Stimulated activated CD8-positive, alpha-beta memory T cell treated with anti-CD3 and anti-CD28 coated beads, Interleukin-7, amount 100 ng/mL, for 24 hours (primary cell): ENCODE measurements at regions not wholly inside any gene's neighbourhood (a gene's known extent, or its start where the extent isn't known, plus 50 kb on each side); places are given as distances from the start of the nearest gene placed in this dataset.

Experiments used
- DNase-seq: peaks from one replicate; pipeline ENCODE4 v3.0.0-alpha.2; 2020; ENCODE audit warnings: low read depth

GRCh38 chrX:107502316-107502715 is 52.9 kb downstream of the FRMPD3 start:
- no peak for DNase-seq

DNA sequence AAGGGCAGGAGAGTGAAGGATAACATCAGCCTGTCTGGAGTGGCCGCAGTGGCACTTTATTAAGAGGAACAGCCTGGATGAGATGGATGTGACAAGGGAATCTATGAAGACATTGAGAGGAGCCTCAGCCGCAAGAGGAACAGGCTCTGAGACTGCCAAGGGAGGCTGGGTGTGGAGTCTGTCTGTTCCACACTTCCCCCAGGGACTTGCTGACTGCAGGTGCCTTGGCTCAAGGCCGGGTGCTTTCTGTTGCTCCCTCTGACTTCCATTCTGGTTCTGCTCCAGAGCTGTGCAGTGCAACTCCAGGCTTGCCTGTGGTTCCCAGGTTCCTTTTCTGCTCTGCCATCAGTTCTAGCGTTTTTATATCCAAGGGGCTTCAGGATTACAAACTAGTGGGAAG is 54.6 kb downstream of the FRMPD3 start:
- DNase-seq: no peak

- no peak for DNase-seq
Observed at GRCh38 chrX:107505223-107505622, 55.8 kb downstream of the FRMPD3 start.

DNA sequence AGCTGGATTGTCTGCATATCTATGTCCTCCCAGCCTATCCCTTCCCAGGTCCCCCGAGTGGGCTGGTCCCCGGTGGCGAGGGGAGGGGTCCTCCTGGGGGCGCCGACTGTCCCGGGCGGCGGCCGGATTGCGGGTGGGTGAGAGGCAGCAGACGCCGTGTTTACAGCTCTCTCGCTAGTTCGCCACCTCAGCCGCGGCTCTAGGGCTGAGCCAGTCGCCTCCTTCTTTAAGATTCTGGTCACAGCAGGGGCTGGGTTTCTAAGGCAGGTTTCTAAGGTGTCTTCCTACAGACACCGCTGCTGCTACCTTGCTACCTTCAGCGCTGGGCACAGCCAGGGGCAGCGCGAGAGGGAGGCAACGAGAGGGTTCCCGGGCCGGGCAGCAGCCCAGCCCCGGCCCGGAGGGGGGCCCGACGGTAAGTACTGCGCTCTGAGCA is 57.2 kb downstream of the FRMPD3 start:
- no peak for DNase-seq

DNA sequence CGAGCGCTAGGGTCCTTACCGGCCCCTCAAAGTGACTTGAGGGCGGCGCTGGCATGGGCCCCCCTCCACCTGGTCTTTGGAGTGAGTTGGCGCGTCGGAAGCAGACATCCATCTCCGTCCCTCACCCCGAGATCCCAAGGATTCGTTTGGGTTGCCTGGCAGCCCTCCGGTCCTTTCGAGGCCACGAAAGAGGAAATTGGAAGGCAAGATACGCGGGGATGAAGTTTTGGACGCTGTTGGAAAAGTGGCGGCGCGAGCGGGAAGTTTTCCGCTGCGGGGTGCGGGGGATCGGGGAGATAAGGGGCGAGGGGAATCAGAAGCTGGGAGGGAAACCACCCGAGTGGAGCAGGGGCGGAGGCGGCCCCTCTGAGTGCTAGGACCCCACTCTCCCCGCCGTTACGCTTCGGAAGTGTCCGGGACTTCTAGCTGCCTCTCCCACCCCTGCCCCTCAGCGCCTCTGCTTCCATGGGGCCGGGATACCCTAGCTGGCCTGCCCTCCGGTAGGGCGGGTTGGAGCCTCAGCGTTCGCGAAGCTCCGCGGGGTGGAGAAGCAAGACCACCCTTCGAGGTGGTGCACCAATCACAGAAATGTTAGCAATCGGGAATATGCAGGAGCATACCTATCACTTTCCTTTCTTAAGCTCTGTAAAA is 57.8 kb downstream of the FRMPD3 start:
- no peak for DNase-seq

DNA sequence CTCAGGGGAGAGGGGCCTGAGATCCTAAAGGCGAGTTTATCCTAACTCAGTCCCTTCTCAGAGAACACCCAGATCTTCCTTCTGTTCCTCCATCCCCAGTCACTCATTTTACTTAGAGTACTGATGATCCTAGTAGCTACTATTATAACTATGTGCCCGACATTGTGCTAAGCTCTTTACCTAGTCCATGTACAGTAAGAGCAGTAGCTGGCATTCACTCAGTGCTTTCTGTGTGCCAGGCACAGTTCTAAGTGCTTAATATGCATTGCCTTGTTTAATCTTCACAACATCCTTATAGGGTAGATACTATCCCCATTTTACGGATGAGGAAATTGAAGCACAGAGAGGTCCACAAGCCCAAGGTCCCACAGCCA is 58.3 kb downstream of the FRMPD3 start:
- no peak for DNase-seq

- DNase-seq: no peak
Observed at GRCh38 chrX:107508925-107509324, 59.5 kb downstream of the FRMPD3 start.

GRCh38 chrX:107514944-107515343 is 65.5 kb downstream of the FRMPD3 start:
- DNase-seq: no peak

DNA sequence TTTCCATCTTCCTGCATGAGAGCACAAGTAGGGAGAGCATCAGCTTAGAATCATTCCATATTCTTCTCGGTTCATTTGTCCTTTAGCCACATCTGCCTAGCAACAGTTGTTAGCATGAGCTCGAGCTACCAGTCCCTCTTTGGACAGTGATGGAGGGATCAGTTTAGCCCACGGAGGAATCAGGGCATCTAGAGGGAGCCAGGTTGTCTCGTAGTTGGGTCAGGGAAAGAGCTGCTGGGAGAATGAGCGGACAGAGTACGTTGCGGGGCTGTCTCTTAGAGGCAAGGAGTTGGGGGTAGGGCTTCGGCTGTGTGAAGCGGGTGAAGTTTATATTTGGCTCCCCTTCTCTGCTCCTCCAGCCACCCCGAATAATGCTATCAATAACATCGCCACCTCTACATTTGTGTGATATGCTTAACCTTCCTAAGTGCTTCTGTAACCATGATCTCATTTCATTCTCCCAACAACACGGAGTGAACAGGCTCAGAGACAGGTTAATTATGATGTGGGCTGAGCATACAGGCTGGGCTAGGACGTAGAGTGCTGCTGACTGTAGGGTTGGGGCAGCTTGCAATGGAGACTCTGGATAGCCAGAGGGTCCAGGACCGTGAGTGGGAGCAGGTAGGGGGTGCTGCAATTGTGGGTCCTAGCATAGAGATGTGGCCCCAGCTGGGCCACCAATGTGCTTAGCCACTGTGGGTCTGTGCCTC is 72.6 kb downstream of the FRMPD3 start:
- no peak for DNase-seq

DNA sequence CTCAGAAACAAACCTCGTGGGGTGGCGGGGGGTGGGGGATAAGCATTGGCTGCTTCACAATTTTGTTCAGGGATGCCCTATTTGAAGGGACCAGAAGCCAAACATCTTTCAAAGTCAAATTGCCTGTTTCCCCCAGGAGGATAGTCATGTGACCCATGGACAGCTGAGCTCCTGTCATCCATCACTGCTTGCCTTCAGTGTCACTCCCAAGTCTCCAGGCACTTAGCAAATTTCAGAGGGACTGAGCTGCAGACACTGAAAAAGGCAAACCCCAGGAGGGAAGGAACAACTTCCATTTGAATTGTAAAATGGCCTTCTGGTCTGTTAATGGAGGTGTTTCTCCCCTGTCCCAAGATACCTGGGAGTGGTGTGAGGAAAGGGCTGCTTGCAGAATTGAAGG is 73.4 kb downstream of the FRMPD3 start:
- DNase-seq: no peak

DNA sequence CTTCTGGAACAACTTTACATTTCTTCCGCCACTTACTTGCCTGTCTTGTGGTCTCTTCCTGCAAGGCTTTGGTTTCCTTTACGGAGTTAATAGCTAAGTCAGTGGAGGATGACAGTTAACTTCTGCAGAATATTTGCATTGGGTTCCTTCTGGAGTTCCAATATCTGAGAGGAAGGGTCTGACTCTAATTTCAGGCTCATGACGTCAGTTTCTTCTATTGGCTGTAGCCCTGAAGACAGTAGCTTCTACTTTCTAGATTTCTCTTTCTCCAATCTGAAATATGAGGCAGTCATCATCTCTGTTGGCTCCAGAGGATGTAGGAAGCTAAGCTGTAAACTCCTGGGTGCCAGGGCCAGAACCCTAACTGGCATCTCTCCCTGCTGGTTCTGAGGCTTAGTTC is 76.7 kb downstream of the FRMPD3 start:
- no peak for DNase-seq

GRCh38 chrX:107530141-107530540 is 80.7 kb downstream of the FRMPD3 start:
- DNase-seq: no peak

DNA sequence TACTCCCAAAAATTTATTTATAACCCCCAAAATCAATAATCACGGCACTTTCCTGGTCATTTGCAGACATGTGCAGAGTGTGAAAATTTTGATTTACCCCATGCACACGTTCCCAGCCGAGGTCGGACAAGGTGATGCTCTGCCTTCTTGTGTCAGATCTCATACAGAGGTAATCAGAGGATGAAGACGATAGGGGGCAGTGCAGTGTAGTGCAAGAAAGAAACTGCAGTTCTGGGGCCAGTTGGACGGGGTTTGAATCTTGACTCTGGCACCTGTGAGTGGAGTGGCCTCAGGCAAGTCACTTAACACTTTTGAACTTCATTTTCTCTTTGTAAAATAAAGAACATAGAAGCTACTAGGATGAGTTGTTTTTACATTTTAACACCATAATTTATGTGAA is 88.4 kb downstream of the FRMPD3 start:
- peak; percentile 1 for DNase-seq

DNA sequence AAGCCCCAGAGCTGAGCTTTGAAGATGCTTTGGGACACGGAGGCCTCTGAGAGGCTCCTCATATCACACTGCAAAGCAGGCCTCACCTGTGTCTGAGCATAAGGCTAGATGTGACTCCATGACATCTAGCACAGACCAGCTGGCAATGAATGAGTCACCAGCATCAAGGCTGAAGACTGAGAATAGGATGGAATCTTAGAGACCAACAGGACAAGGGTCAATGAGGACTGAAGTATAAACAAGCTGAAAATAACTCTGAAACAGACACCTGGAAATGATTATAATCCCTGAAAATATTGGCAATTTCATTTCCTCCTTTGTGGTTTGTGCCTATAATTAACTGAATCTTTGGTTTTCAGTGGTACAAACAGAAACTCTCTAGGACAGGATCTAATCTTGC is 87.1 kb upstream of the PRPS1 start:
- DNase-seq: no peak

DNA sequence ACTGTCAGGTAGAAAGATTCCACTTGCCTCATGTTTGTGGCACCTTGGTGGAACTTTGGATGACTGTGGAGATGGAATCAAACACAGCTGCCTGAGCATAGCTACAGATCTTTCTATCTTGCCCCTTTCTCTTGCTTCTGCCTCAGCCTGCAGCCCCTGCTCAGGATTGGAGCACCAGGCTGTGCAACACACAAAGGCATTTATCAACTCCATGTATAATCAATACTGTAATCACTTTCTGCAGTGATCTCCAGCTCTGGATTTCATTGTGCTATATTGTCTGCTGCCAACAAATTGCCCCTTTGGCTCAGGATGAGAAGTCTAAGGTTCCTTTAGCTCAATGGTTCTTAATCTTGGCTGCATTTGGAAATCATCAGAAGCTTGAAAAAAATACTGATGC is 86.3 kb upstream of the PRPS1 start:
- DNase-seq: no peak

DNA sequence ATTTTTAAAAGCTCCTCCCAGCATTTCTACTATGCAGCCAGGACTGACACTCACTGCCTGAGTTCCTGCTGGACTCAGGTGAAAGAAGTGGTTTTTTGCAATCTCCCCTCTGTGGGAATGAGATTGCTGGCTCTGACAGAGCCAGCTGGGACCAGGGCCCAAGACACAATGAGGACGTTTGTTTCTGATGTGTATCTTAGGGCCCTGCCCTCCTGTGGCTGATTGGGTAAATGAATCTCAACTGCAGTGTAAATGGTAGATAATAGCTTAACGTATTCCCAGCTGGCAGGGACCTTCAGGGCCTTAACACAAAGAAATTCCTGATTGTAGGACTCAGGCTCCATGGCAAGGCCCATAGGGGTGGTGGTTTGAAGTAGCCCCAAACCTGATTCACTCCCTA is 85.8 kb upstream of the PRPS1 start:
- no peak for DNase-seq

GRCh38 chrX:107547621-107548020 is 80.7 kb upstream of the PRPS1 start:
- DNase-seq: no peak

DNA sequence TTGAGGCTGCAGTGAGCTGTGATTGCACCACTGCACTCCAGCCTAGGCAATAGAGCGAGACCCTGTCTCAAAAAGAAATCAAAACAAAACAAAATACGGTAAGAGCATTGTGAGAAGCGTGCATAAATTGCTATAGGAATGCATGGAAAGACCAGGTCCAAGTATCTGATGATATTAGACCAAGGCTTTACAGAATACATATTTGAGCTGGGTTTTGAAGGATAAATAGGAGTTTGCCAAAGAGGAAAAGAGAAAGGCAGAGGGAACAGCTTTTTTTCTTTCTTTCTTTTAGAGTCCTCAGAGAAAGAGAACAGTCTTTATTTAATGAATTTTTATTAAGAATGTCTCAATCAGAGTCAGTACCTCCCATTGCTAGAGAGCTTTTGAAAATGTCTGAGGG is 79.5 kb upstream of the PRPS1 start:
- DNase-seq: no peak

DNA sequence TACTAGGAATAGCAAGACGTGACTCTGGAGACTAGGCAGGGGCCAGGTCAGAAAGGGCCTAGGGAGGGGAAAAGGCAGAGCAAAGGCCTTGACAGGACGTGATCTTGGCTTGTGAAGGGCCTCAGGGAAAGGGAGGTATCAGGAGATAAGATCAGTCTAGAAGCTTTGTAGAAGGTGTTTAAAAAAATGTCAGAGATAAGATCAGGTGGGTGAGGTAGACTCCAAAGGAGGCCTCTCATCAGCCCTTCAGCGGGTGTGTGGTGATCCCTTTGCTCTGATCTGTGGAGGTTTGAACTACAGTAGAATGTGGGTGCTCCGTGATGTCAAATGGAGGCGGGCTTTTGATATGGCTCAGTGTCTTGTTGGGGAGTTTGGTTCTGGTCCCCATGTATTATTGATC is 78.8 kb upstream of the PRPS1 start:
- no peak for DNase-seq

DNA sequence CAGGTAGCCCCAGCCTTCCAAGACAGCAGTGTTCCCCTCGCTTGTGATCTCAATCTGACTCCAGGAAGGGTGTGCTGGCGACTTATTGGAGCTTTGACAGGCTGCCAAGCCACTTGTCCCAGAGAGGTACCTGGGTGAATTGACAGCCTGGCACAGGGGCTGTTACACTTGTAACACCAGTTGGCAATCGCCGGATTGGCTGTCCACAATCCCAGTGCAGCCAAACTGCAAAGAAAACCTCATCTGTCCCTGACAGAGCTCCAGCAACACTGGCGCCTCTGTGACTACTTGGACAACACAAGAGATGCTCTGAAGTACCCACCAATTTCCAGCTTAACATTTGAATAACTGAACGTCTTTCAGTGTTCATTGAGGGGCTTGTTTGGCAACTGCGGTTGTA is 76.8 kb upstream of the PRPS1 start:
- DNase-seq: no peak

DNA sequence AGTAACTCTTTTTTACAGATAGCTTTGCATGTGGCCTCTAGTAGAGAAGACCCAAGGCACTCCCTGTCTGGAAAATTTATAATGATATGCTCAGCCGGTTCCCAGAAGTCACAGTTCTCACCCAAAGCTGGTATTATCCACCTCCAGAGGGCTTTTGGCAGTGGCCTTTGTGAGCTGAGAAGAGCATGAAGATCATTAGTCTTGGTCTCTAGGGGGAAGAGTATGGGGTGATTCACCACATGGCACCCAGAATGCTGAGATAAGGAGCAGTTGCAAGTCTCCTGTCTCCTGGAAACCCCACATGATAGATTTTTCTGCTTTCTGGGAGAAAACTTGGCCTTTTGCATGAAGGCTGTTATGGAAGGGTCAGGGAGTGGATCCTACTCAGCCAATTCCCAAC is 75.4 kb upstream of the PRPS1 start:
- no peak for DNase-seq

GRCh38 chrX:107556967-107557366 is 71.3 kb upstream of the PRPS1 start:
- no peak for DNase-seq

- DNase-seq: no peak
Observed at GRCh38 chrX:107559506-107559905, 68.8 kb upstream of the PRPS1 start.

DNA sequence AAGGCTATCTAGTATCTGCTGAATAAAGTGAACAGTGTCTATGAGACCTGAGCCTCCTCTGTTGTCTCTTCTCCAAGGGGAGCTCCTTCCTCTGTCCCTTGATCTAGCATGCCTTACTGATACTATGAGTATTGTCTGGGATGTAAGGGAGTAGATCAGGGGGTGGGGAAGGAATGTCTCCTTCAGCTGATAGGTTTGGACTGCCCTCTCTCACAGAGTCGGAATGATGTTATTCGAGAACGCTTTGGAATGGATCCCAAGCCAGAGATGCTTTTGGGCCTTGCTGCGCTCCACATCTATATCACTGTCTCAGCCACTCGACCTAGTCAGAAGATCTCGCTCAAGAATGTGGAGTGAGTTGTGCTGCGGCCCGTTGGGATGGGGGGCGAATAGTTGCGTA is 68.3 kb upstream of the PRPS1 start:
- no peak for DNase-seq
